Uterus (tissue), 3 donors: ENCODE measurements at regions not wholly inside any gene's neighbourhood (a gene's known extent, or its start where the extent isn't known, plus 50 kb on each side); places are given as distances from the start of the nearest gene placed in this dataset.

Source experiments
- DNase-seq, 2 donors: peaks; one replicate each; pipeline ENCODE4 v3.0.0-alpha.2; 2019 to 2020
- H3K27ac ChIP-seq, 2 donors: fragments of 200-600 bp; sonication (generic); 1 replicate in 1 of 2; 2 replicates in 1 of 2; pipeline ENCODE4 v1.5.1; 2016 to 2018
- H3K27me3 ChIP-seq, 2 donors: fragments of 200-600 bp; sonication (generic); one replicate each; pipeline ENCODE4 v1.5.1; 2018 to 2019; ENCODE audit warnings: control low read depth in 1 of 2
- H3K36me3 ChIP-seq, 2 donors: fragments of 200-600 bp; sonication (generic); one replicate each; pipeline ENCODE4 v1.5.1; 2019; ENCODE audit warnings: control low read depth in 1 of 2
- H3K4me1 ChIP-seq, 2 donors: fragments of 200-600 bp; sonication (generic); one replicate each; pipeline ENCODE4 v1.5.1; 2018 to 2019; ENCODE audit warnings: control low read depth in 1 of 2
- H3K4me3 ChIP-seq, 2 donors: fragments of 200-600 bp; sonication (generic); 1 replicate in 1 of 2; 2 replicates in 1 of 2; pipeline ENCODE4 v1.5.1; 2018 to 2019; ENCODE audit warnings: mild to moderate bottlenecking in 1 of 2
- H3K9me3 ChIP-seq, 2 donors: fragments of 200-600 bp; sonication (generic); one replicate each; pipeline ENCODE4 v1.5.1; 2019; ENCODE audit warnings: control low read depth in 1 of 2
- CTCF ChIP-seq, 4 experiments: fragments of 200-600 bp in 2 of 4; fragments of 450-650 bp in 2 of 4; sonication (generic) in 2 of 4; IDR thresholded peaks; one replicate each; pipeline ENCODE4 v1.5.1; 2016 to 2019; ENCODE audit warnings: antibody characterized with exemption in 4 of 4, mild to moderate bottlenecking in 2 of 4, moderate library complexity in 1 of 4
- POLR2A ChIP-seq, 2 donors: fragments of 450-650 bp; IDR thresholded peaks; one replicate each; pipeline ENCODE4 v1.6.1; 2016; ENCODE audit warnings: antibody characterized with exemption in 2 of 2, mild to moderate bottlenecking in 1 of 2, moderate library complexity in 1 of 2
- intact Hi-C: fragments of 100-400 bp; cut with DNase I; formaldehyde crosslinking; loops from one replicate; pipeline ENCODE4 v1.15.1; 2023; ENCODE audit warnings: low total_unique reads
- donor health status: DM: yes; HTN: yes; CAD: no.

GRCh38 chr14:46215801-46216200 lies 435.8 kb downstream of the RPL10L start:
- Histone ChIP-seq H3K27ac (no peak overlapping the region), H3K4me1 (no peaks in the 10 kb centered on the region), H3K27me3 (no peaks in the 10 kb centered on the region), H3K36me3 (no peaks in the 10 kb centered on the region), H3K9me3 (no peaks in the 10 kb centered on the region), H3K4me3 (no peak overlapping the region)
- no peak for DNase-seq
- intact Hi-C loops, result no loop called here
- TF ChIP-seq POLR2A (IDR thresholded peaks at IDR 0.05) (no peak), CTCF (IDR thresholded peaks at IDR 0.05) (no peak)

DNA sequence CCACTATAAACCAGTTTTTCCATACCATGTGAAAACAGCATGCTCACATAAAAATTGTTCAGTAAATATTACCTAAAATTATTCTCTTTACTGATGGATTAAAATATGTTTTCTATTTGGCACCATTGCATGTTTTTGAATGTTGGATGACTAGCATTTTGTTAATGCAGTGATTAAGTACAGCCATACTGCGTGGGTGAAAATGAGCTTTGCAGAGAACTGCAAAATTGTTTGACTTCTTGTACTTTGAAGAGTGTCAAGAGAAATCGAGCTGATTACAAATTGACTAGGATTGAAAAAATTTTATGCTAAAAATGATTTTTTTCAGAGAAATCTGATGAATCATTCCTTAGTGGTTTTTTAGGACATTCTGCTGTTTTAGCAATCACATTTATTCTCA lies 452.9 kb downstream of the RPL10L start:
- Histone ChIP-seq H3K27ac (no peak overlapping the region), H3K36me3 (no peaks in the 10 kb centered on the region), H3K4me3 (no peak overlapping the region), H3K27me3 (no peaks in the 10 kb centered on the region), H3K4me1 (no peaks in the 10 kb centered on the region), H3K9me3 (no peaks in the 10 kb centered on the region)
- intact Hi-C loops, result no loop called here
- no peak for TF ChIP-seq POLR2A (IDR thresholded peaks at IDR 0.05)
- TF ChIP-seq CTCF (IDR thresholded peaks at IDR 0.05), result no peak
- DNase-seq, result no peak

DNA sequence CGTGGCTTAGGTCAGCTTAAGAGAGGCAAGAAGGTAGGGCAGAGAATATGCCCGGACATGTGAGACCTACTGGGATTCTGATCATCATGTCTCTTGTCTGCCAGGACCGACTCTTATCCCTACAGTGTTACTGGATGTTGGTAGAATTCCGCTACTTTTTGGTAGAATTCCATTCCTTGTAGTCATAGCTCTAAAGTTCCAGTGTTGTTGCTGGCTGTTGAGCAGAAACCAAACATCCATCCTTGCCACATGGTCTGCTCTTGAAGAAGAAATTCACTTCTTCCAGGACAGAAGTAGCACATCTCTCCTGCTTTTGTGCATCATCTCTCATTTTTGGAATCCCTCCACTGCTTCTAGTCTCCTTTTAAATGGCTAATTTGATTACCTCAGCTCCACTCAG lies 453.7 kb downstream of the RPL10L start:
- Histone ChIP-seq H3K4me1 (no peaks in the 10 kb centered on the region), H3K36me3 (no peaks in the 10 kb centered on the region), H3K27me3 (no peaks in the 10 kb centered on the region), H3K9me3 (no peaks in the 10 kb centered on the region), H3K27ac (no peak overlapping the region), H3K4me3 (no peak overlapping the region)
- no peak for TF ChIP-seq CTCF (IDR thresholded peaks at IDR 0.05)
- no peak for TF ChIP-seq POLR2A (IDR thresholded peaks at IDR 0.05)
- intact Hi-C loops, result no loop called here
- DNase-seq, result no peak
